Ascending aorta (tissue), 2 donors: ENCODE measurements at regions not wholly inside any gene's neighbourhood (a gene's known extent, or its start where the extent isn't known, plus 50 kb on each side); places are given as distances from the start of the nearest gene placed in this dataset.

Experiments
- DNase-seq, 2 donors: peaks; one replicate each; pipeline ENCODE4 v3.0.0-alpha.2; 2019; ENCODE audit warnings: low spot score in 2 of 2
- H3K27ac ChIP-seq, 2 donors: fragments of 200-600 bp; sonication (generic); one replicate each; pipeline ENCODE4 v1.5.1; 2016 to 2017; ENCODE audit warnings: mild to moderate bottlenecking in 1 of 2
- H3K27me3 ChIP-seq: fragments of 200-600 bp; sonication (generic); one replicate; pipeline ENCODE4 v1.5.1; 2017
- H3K36me3 ChIP-seq, 2 donors: fragments of 200-600 bp; sonication (generic); one replicate each; pipeline ENCODE4 v1.5.1; 2016
- H3K4me1 ChIP-seq, 2 donors: fragments of 200-600 bp; sonication (generic); one replicate each; pipeline ENCODE4 v1.5.1; 2016 to 2017; ENCODE audit warnings: mild to moderate bottlenecking in 1 of 2
- H3K4me3 ChIP-seq, 2 donors: fragments of 200-600 bp; sonication (generic); one replicate each; pipeline ENCODE4 v1.5.1; 2016 to 2017; ENCODE audit warnings: mild to moderate bottlenecking in 1 of 2
- H3K9me3 ChIP-seq, 2 donors: fragments of 200-600 bp; sonication (generic); one replicate each; pipeline ENCODE4 v1.5.1; 2016
- intact Hi-C: fragments of 100-400 bp; cut with DNase I; formaldehyde crosslinking; loops from one replicate; pipeline ENCODE4 v1.15.1; 2023
- TF ChIP-seq, protein P1 (sequence below), 3 experiments: fragments of 200-600 bp in 2 of 3; fragments of 450-650 bp in 1 of 3; sonication (generic) in 2 of 3; IDR thresholded peaks; one replicate each; pipeline ENCODE4 v1.5.1; 2016 to 2019; ENCODE audit warnings: antibody characterized with exemption in 3 of 3, mild to moderate bottlenecking in 1 of 3, moderate library complexity in 1 of 3

DNA sequence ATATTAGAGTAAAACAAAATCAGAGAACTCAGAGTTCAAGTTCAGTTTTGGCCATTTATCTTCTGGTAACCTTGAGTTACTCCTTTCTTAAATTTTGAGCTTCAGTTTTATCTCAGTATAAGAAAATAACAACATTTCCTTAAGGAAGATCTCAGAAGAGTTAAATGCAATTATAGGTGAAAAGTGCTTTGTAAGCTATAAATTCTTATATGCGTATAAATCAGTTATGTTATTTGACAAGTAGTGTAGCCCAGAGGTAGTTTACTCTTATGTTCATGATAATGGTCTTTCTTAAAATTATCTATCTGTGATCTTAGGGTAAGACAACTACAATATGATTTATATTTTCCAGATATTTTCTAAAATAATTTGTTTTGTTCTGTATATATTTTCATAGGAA, 89.8 kb downstream of the LHX9 start:
- Histone ChIP-seq H3K4me3 (no peak overlapping the region), H3K36me3 (no peaks in the 10 kb centered on the region), H3K4me1 (no peaks in the 10 kb centered on the region), H3K27ac (no peak overlapping the region), H3K27me3 (no peaks in the 10 kb centered on the region), H3K9me3 (no peaks in the 10 kb centered on the region)
- intact Hi-C loops = no loop called here
- no peak for DNase-seq
- TF ChIP-seq, protein P1, sequence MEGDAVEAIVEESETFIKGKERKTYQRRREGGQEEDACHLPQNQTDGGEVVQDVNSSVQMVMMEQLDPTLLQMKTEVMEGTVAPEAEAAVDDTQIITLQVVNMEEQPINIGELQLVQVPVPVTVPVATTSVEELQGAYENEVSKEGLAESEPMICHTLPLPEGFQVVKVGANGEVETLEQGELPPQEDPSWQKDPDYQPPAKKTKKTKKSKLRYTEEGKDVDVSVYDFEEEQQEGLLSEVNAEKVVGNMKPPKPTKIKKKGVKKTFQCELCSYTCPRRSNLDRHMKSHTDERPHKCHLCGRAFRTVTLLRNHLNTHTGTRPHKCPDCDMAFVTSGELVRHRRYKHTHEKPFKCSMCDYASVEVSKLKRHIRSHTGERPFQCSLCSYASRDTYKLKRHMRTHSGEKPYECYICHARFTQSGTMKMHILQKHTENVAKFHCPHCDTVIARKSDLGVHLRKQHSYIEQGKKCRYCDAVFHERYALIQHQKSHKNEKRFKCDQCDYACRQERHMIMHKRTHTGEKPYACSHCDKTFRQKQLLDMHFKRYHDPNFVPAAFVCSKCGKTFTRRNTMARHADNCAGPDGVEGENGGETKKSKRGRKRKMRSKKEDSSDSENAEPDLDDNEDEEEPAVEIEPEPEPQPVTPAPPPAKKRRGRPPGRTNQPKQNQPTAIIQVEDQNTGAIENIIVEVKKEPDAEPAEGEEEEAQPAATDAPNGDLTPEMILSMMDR (IDR thresholded peaks at IDR 0.05) = no peak

DNA sequence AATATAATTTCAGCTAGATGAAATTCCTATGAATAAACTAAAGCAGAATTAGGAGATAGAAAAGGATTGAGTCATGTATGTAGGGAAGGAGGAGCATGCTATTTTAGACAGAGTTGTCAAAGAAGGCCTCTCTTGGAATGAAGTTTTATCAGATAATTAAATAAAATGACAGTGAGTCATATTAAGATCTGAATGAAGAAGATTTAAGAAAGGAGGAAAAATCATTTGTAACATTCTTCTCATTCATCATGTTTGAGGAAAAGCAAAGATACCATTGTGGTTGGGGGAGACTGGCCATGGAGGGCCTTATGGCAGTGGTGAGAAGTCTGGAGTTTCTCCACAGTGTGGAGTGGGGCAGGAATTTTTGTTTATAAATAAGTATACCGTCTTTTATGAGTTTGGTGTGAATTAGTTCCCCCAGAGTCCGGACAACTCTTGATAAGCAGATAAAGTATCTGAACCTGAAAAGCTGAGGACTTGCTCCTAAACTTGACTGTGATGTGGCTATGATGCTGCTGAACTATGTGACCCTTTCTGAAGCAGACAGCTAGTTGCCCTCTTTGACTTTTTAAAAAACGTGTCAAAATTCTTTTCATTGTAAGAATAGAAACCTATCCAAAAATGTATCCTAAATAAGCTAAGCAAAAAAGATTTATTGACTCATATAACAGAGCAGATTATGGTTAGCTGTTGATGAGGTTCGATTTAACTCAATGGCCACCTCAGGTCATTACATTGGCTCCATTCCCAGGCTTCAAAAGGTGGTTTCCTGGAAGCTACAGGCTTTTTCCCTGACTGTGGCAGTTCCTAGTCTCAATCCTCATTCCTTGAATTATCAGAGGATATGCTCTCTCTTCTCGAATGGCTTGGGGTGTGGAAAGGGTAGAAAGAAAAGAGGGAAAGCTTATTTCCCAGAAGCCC, 90.8 kb downstream of the LHX9 start:
- Histone ChIP-seq H3K4me3 (no peak overlapping the region), H3K27ac (no peak overlapping the region), H3K9me3 (no peaks in the 10 kb centered on the region), H3K27me3 (no peaks in the 10 kb centered on the region), H3K4me1 (no peaks in the 10 kb centered on the region), H3K36me3 (no peaks in the 10 kb centered on the region)
- intact Hi-C loops = no loop called here
- DNase-seq = no peak
- TF ChIP-seq, protein P1 (IDR thresholded peaks at IDR 0.05) = no peak

DNA sequence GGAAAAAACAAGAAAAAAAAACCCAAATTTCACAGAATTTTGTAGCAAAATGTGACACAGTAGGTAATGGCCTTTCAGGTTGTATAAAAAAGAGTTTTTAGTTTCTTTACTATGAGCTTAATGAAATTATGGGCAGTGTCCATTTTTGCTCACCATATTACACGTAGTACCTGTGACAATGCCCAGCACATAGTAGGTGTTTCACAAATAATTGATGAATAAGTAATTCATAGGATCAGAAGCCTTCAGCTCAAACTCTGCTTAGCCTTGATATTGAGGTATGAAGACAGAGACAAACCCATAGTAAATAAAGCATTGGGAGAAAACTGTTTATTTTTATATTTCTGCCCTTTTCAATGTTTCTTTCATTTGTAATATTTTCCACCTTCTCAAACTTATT, 97.2 kb downstream of the LHX9 start:
- no peaks in the 10 kb centered on the region for H3K27me3 ChIP-seq
- H3K36me3 ChIP-seq = no peaks in the 10 kb centered on the region
- H3K4me1 ChIP-seq = no peaks in the 10 kb centered on the region
- no peaks in the 10 kb centered on the region for H3K9me3 ChIP-seq
- no peak overlapping the region for H3K4me3 ChIP-seq
- no peak for DNase-seq
- TF ChIP-seq, protein P1 (IDR thresholded peaks at IDR 0.05) = no peak
- intact Hi-C loops = no loop called here
- no peak overlapping the region for H3K27ac ChIP-seq

DNA sequence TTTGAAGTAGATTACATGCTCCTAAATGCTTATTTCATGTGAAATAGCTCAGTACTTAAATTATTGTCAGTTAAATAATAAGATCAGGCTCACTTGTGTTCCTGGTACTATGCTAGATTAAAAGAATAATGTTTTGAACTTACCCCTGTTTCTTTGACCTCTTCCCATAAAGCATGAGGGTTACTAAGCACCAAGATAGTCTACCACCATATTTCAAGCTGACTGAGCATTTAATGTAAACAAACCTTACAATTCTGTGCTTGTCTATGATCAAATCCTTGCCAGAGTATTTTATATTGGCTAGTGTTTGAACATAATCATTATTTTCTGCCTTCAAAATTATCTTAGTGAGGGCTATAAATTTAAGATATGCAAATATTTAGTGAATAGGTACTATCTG, 98.1 kb downstream of the LHX9 start:
- Histone ChIP-seq H3K4me3 (no peak overlapping the region), H3K27me3 (no peaks in the 10 kb centered on the region), H3K36me3 (no peaks in the 10 kb centered on the region), H3K4me1 (no peaks in the 10 kb centered on the region), H3K27ac (no peak overlapping the region), H3K9me3 (no peaks in the 10 kb centered on the region)
- DNase-seq = no peak
- intact Hi-C loops = no loop called here
- TF ChIP-seq, protein P1 (IDR thresholded peaks at IDR 0.05) = no peak

DNA sequence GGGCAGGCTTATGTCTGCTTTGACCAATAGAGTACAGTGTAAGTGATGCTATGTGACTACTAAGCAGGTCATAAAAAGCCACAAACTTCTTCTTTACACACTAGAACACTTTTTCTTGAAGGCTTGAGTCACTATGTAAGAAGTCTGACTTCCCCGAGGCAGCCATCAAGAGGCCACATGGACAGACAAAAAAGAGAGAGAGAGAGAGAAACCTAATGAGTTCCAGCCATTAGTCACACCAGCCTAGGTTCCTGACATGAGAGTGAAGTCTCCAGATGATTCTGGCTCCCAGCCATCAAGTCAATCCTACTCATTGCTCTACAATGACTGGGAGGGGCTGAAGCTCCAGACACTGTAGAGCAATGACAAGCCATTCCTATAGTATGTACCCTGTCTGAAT, 101.4 kb downstream of the LHX9 start:
- Histone ChIP-seq H3K27ac (no peak overlapping the region), H3K9me3 (no peaks in the 10 kb centered on the region), H3K4me3 (no peak overlapping the region), H3K27me3 (no peaks in the 10 kb centered on the region), H3K4me1 (no peaks in the 10 kb centered on the region), H3K36me3 (no peaks in the 10 kb centered on the region)
- intact Hi-C loops = no loop called here
- no peak for DNase-seq
- TF ChIP-seq, protein P1 (IDR thresholded peaks at IDR 0.05) = no peak
